ENCODE measurements at regions not wholly inside any gene's neighbourhood (a gene's known extent, or its start where the extent isn't known, plus 50 kb on each side); places are given as distances from the start of the nearest gene placed in this dataset.

GRCh38 chr5:10867389-10868303 is 106.6 kb upstream of the DAP start:
- Histone ChIP-seq H3K4me3 (no peak overlapping the region), H3K9ac (ENCODE audit: low read depth in 2 of 2, low read length in 2 of 2) (no peak overlapping the region), H3K36me3 (no peaks in the 10 kb centered on the region), H3K27ac (no peak overlapping the region), H3K9me3 (no peaks in the 10 kb centered on the region), H3K4me1 (no peaks in the 10 kb centered on the region), H3K27me3 (no peaks in the 10 kb centered on the region)
- intact Hi-C loops (cut with DNase I): no loop called here
- no peak for DNase-seq
- no peak for TF ChIP-seq CTCF (IDR thresholded peaks at IDR 0.05)

- intact Hi-C loops (cut with DNase I): no loop called here
Measured at GRCh38 chr5:10866913-10867312, 105.9 kb upstream of the DAP start.

GRCh38 chr5:10863763-10864383 is 102.8 kb upstream of the DAP start:
- intact Hi-C loops (cut with DNase I): no loop called here
- Histone ChIP-seq H3K4me1 (no peaks in the 10 kb centered on the region), H3K4me3 (no peak overlapping the region), H3K36me3 (no peaks in the 10 kb centered on the region), H3K9me3 (no peaks in the 10 kb centered on the region), H3K27me3 (no peaks in the 10 kb centered on the region), H3K9ac (ENCODE audit: low read depth in 2 of 2, low read length in 2 of 2) (no peak overlapping the region), H3K27ac (no peak overlapping the region)
- TF ChIP-seq CTCF (IDR thresholded peaks at IDR 0.05): peak; percentile 83
- peak; percentile 61 for DNase-seq

More at GRCh38 chr5:10866913-10867312, 105.9 kb upstream of the DAP start:
- no peak for DNase-seq
- Histone ChIP-seq H3K4me1 (no peaks in the 10 kb centered on the region), H3K4me3 (no peak overlapping the region), H3K9ac (ENCODE audit: low read depth in 2 of 2, low read length in 2 of 2) (no peak overlapping the region), H3K36me3 (no peaks in the 10 kb centered on the region), H3K9me3 (no peaks in the 10 kb centered on the region), H3K27ac (no peak overlapping the region), H3K27me3 (no peaks in the 10 kb centered on the region)
- TF ChIP-seq CTCF (IDR thresholded peaks at IDR 0.05): no peak

GRCh38 chr5:10862085-10862484 is 101.1 kb upstream of the DAP start:
- no peaks in the 10 kb centered on the region for H3K9me3 ChIP-seq
- no peak overlapping the region for H3K4me3 ChIP-seq
- no peak for TF ChIP-seq CTCF (IDR thresholded peaks at IDR 0.05)
- H3K9ac ChIP-seq (ENCODE audit: low read depth in 2 of 2, low read length in 2 of 2): no peak overlapping the region
- H3K4me1 ChIP-seq: no peaks in the 10 kb centered on the region
- H3K27ac ChIP-seq: no peak overlapping the region
- intact Hi-C loops (cut with DNase I): no loop called here
- H3K36me3 ChIP-seq: no peaks in the 10 kb centered on the region
- DNase-seq: no peak
- H3K27me3 ChIP-seq: no peaks in the 10 kb centered on the region

GRCh38 chr5:10861423-10861790 is 100.4 kb upstream of the DAP start:
- Histone ChIP-seq H3K9ac (ENCODE audit: low read depth in 2 of 2, low read length in 2 of 2) (no peak overlapping the region), H3K27me3 (no peaks in the 10 kb centered on the region), H3K9me3 (no peaks in the 10 kb centered on the region), H3K4me1 (no peaks in the 10 kb centered on the region), H3K36me3 (no peaks in the 10 kb centered on the region), H3K4me3 (no peak overlapping the region), H3K27ac (no peak overlapping the region)
- TF ChIP-seq CTCF (IDR thresholded peaks at IDR 0.05): no peak
- DNase-seq: no peak
- intact Hi-C loops (cut with DNase I): no loop called here
